H9 (cell line): ENCODE measurements at regions not wholly inside any gene's neighbourhood (a gene's known extent, or its start where the extent isn't known, plus 50 kb on each side); places are given as distances from the start of the nearest gene placed in this dataset.

Experiments used
- DNase-seq: peaks from one replicate; pipeline ENCODE4 v3.0.0-alpha.2; 2017
- H2AFZ ChIP-seq: one replicate; pipeline ENCODE4 v1.6.1; 2013; ENCODE audit warnings: mild to moderate bottlenecking, low read length, control low read depth, moderate library complexity
- H2AK5ac ChIP-seq: 2 replicates; pipeline ENCODE4 v1.6.1; 2013; ENCODE audit warnings: low read length, control low read depth, mixed read lengths; ENCODE audit not compliant: insufficient read length
- H2BK120ac ChIP-seq: one replicate; pipeline ENCODE4 v1.6.1; 2013; ENCODE audit warnings: low read depth, mild to moderate bottlenecking, low read length, control low read depth, inconsistent platforms; ENCODE audit not compliant: poor library complexity, severe bottlenecking
- H2BK12ac ChIP-seq: 2 replicates; pipeline ENCODE4 v1.6.1; 2013; ENCODE audit warnings: low read length, control low read depth, mixed read lengths, low read depth; ENCODE audit not compliant: insufficient read length
- H2BK15ac ChIP-seq: 2 replicates; pipeline ENCODE4 v1.6.1; 2013; ENCODE audit warnings: low read depth, low read length, control low read depth
- H2BK20ac ChIP-seq: one replicate; pipeline ENCODE4 v1.6.1; 2013; ENCODE audit warnings: low read depth, mild to moderate bottlenecking, low read length, control low read depth, inconsistent platforms; ENCODE audit not compliant: poor library complexity, severe bottlenecking
- H2BK5ac ChIP-seq: 2 replicates; pipeline ENCODE4 v1.6.1; 2013; ENCODE audit warnings: low read length, control low read depth, mixed read lengths; ENCODE audit not compliant: insufficient read length
- H3K14ac ChIP-seq: 2 replicates; pipeline ENCODE4 v1.6.1; 2013; ENCODE audit warnings: low read length, control low read depth; ENCODE audit not compliant: insufficient read depth
- H3K18ac ChIP-seq: 2 replicates; pipeline ENCODE4 v1.6.1; 2013; ENCODE audit warnings: low read depth, mild to moderate bottlenecking, mixed read lengths, low read length, control low read depth; ENCODE audit not compliant: insufficient read length
- H3K23ac ChIP-seq: 2 replicates; pipeline ENCODE4 v1.6.1; 2013; ENCODE audit warnings: low read length, control low read depth, mixed read lengths, low read depth; ENCODE audit not compliant: insufficient read length
- H3K23me2 ChIP-seq: 2 replicates; pipeline ENCODE4 v1.6.1; 2013; ENCODE audit warnings: low read depth, mild to moderate bottlenecking, mixed read lengths, low read length, control low read depth; ENCODE audit not compliant: insufficient read length, poor library complexity, severe bottlenecking
- H3K27ac ChIP-seq: 2 replicates; pipeline ENCODE4 v1.5.1; 2013; ENCODE audit warnings: low read length, control low read depth, mixed read lengths, low read depth; ENCODE audit not compliant: insufficient read length
- H3K27me3 ChIP-seq: 2 replicates; pipeline ENCODE4 v1.6.1; 2013; ENCODE audit warnings: low read length, control low read depth, inconsistent platforms; ENCODE audit not compliant: insufficient read depth
- H3K4ac ChIP-seq: 2 replicates; pipeline ENCODE4 v1.6.1; 2013; ENCODE audit warnings: low read depth, mild to moderate bottlenecking, control low read depth, inconsistent platforms, low read length, moderate library complexity
- H3K4me1 ChIP-seq: 2 replicates; pipeline ENCODE4 v1.6.1; 2013; ENCODE audit warnings: low read length, control low read depth, inconsistent platforms; ENCODE audit not compliant: insufficient read depth
- H3K4me2 ChIP-seq: 2 replicates; pipeline ENCODE4 v1.6.1; 2013; ENCODE audit warnings: low read length, control low read depth, mixed read lengths; ENCODE audit not compliant: insufficient read length, insufficient read depth
- H3K56ac ChIP-seq: 2 replicates; pipeline ENCODE4 v1.6.1; 2013; ENCODE audit warnings: low read depth, mild to moderate bottlenecking, mixed read lengths, low read length, control low read depth; ENCODE audit not compliant: insufficient read length
- H3K79me1 ChIP-seq: 2 replicates; pipeline ENCODE4 v1.6.1; 2013; ENCODE audit warnings: low read depth, mild to moderate bottlenecking, moderate library complexity, low read length, control low read depth, inconsistent platforms; ENCODE audit not compliant: insufficient read depth, poor library complexity, severe bottlenecking
- H3K79me2 ChIP-seq: 2 replicates; pipeline ENCODE4 v1.6.1; 2013; ENCODE audit warnings: low read length, control low read depth, inconsistent platforms; ENCODE audit not compliant: insufficient read depth
- H3K9ac ChIP-seq: 2 replicates; pipeline ENCODE4 v1.6.1; 2013; ENCODE audit warnings: low read length, control low read depth, mixed read lengths; ENCODE audit not compliant: insufficient read length; ENCODE audit errors: extremely low read depth
- H3K9me3 ChIP-seq: one replicate; pipeline ENCODE4 v1.6.1; 2013; ENCODE audit warnings: low read depth, low read length, inconsistent platforms; ENCODE audit not compliant: control insufficient read depth
- H3T11ph ChIP-seq: one replicate; pipeline ENCODE4 v1.6.1; 2013; ENCODE audit warnings: mild to moderate bottlenecking, low read length, control low read depth, inconsistent platforms
- H4K20me1 ChIP-seq: one replicate; pipeline ENCODE4 v1.6.1; 2013; ENCODE audit not compliant: control insufficient read depth, insufficient read length, insufficient read depth
- H4K5ac ChIP-seq: 2 replicates; pipeline ENCODE4 v1.6.1; 2013; ENCODE audit warnings: low read depth, mild to moderate bottlenecking, mixed read lengths, low read length, control low read depth; ENCODE audit not compliant: insufficient read length
- H4K8ac ChIP-seq: replicated peaks from 2 replicates; pipeline ENCODE4 v1.6.1; 2013; ENCODE audit warnings: low read length, control low read depth, mixed read lengths, low read depth; ENCODE audit not compliant: insufficient read length
- H4K91ac ChIP-seq: 2 replicates; pipeline ENCODE4 v1.6.1; 2013; ENCODE audit warnings: low read depth, mild to moderate bottlenecking, moderate library complexity, mixed read lengths, low read length, control low read depth; ENCODE audit not compliant: insufficient read length
- H3K27ac Mint-ChIP-seq, 3 experiments: 2 replicates in 2 of 3; 3 replicates in 1 of 3; pipeline ENCODE4 v1.8.0; 2020 to 2021; ENCODE audit warnings: mixed read lengths in 3 of 3, mild to moderate bottlenecking in 1 of 3, moderate library complexity in 1 of 3
- H3K27me3 Mint-ChIP-seq: 2 replicates; pipeline ENCODE4 v1.8.0; 2021; ENCODE audit warnings: low read depth, mild to moderate bottlenecking, moderate library complexity, mixed read lengths
- H3K36me3 Mint-ChIP-seq, 3 experiments: 2 replicates in 2 of 3; 3 replicates in 1 of 3; pipeline ENCODE4 v1.8.0; 2020 to 2021; ENCODE audit warnings: low read depth in 3 of 3, mixed read lengths in 3 of 3; ENCODE audit not compliant: insufficient read depth in 1 of 3
- H3K4me1 Mint-ChIP-seq, 2 experiments: 2 replicates each; pipeline ENCODE4 v1.8.0; 2020; ENCODE audit warnings: mixed read lengths in 2 of 2
- H3K4me3 Mint-ChIP-seq, 2 experiments: 2 replicates in 1 of 2; 3 replicates in 1 of 2; pipeline ENCODE4 v1.8.0; 2020 to 2021; ENCODE audit warnings: mild to moderate bottlenecking in 2 of 2, mixed read lengths in 2 of 2, moderate library complexity in 1 of 2
- H3K9me3 Mint-ChIP-seq, 2 experiments: 2 replicates in 1 of 2; 3 replicates in 1 of 2; pipeline ENCODE4 v1.8.0; 2020; ENCODE audit warnings: mild to moderate bottlenecking in 2 of 2, mixed read lengths in 2 of 2, moderate library complexity in 1 of 2
- CTCF ChIP-seq: fragments of 200-600 bp; sonication (generic); conservative IDR thresholded peaks from 3 replicates; pipeline ENCODE4 v1.8.0; 2021; ENCODE audit warnings: antibody characterized with exemption, mild to moderate bottlenecking
- WGBS: extraction: QIAGEN DNeasy Blood & Tissue Kit; methylation state at CpG from one replicate; pipeline ENCODE4 v1.1.7; 2013; ENCODE audit warnings: missing lambda C conversion rate, low lambda C conversion rate, mixed read lengths; ENCODE audit not compliant: insufficient read length; ENCODE audit errors: extremely low coverage; 5-methylcytosine and 5-hydroxymethylcytosine counted together

GRCh38 chr12:105930557-105931503 is 207.9 kb downstream of the NUAK1 start:
- Histone ChIP-seq H4K8ac (no peak overlapping the region), H2BK12ac (no peak overlapping the region), H2BK5ac (no peak overlapping the region), H3K4ac (no peak overlapping the region), H2BK120ac (no peak overlapping the region), H2BK15ac (no peak overlapping the region), H3T11ph (no peak overlapping the region), H3K23me2 (no peaks in the 10 kb centered on the region), H3K9ac (no peak overlapping the region), H2BK20ac (no peak overlapping the region), H3K18ac (no peak overlapping the region), H4K5ac (no peak overlapping the region), H3K27me3 (no peaks in the 10 kb centered on the region), H2AK5ac (no peak overlapping the region), H4K91ac (no peak overlapping the region), H3K4me2 (no peak overlapping the region), H3K4me1 (peaks cover 3% of the 10 kb centered on the region; the same call in 1 of the 2 replicates), H3K79me1 (no peaks in the 10 kb centered on the region), H4K20me1 (no peaks in the 10 kb centered on the region), H3K79me2 (no peaks in the 10 kb centered on the region), H3K56ac (no peak overlapping the region), H3K23ac (no peak overlapping the region), H3K9me3 (no peaks in the 10 kb centered on the region), H2AFZ (no peak overlapping the region), H3K14ac (no peak overlapping the region), H3K27ac (no peak overlapping the region)
- no peak overlapping the region for H3K27ac Mint-ChIP-seq
- TF ChIP-seq CTCF = no peak
- H3K27me3 Mint-ChIP-seq = no peaks in the 10 kb centered on the region; the same call in 1 of the 2 replicates
- H3K4me1 Mint-ChIP-seq = peaks cover 20 to 24% of the 10 kb centered on the region in 2 experiments
- WGBS = no CpG with 5 or more reads among the region's 10 CpGs
- no peak overlapping the region for H3K4me3 Mint-ChIP-seq
- H3K9me3 Mint-ChIP-seq = peaks cover 3 to 7% of the 10 kb centered on the region in 2 experiments; a peak in 2 of 5 replicates
- peaks cover 0 to 4% (median 0%) of the 10 kb centered on the region in 3 experiments; a peak in 1 of 7 replicates for H3K36me3 Mint-ChIP-seq
- no peak for DNase-seq
